B cell (primary cell): ENCODE measurements at regions not wholly inside any gene's neighbourhood (a gene's known extent, or its start where the extent isn't known, plus 50 kb on each side); places are given as distances from the start of the nearest gene placed in this dataset.

Source experiments
- ATAC-seq: fragments of 200-7000 bp; cut with Tn5 transposase; one replicate; pipeline ENCODE4 v1.10.0; 2021; ENCODE audit warnings: low read depth, mild to moderate bottlenecking, moderate number of reproducible peaks, moderate library complexity
- CTCF ChIA-PET: fragments of 350-600 bp; sonication (Branson Sonifier 250); formaldehyde crosslinking; loops from one replicate; lab custom pipeline; 2021; ENCODE audit warnings: antibody characterized with exemption, inconsistent platforms; lab: Charles Lee
- POLR2A ChIA-PET: fragments of 350-600 bp; sonication (Branson Sonifier 250); formaldehyde crosslinking; loops from one replicate; lab custom pipeline; 2021; ENCODE audit warnings: antibody characterized with exemption; lab: Charles Lee
- DNase-seq: peaks from one replicate; pipeline ENCODE4 v3.0.0; 2013
- H2AFZ ChIP-seq: 2 replicates; pipeline ENCODE4 v1.6.1; 2012; ENCODE audit warnings: mild to moderate bottlenecking, low read depth, low read length; ENCODE audit not compliant: insufficient read depth, poor library complexity, severe bottlenecking
- H3K27ac ChIP-seq, 2 donors: 1 replicate in 1 of 2; 2 replicates in 1 of 2; pipeline ENCODE4 v1.5.1; 2012 to 2013; ENCODE audit warnings: low read length in 2 of 2, mild to moderate bottlenecking in 2 of 2, moderate library complexity in 1 of 2
- H3K27me3 ChIP-seq, 4 experiments: fragments of 200-600 bp in 1 of 4; sonication (generic) in 1 of 4; replicated peaks in 1 of 4; 1 replicate in 2 of 4; 2 replicates in 2 of 4; pipeline versions ENCODE4 v1.6.1 to v1.7.0; 2013 to 2016; ENCODE audit warnings: low read length in 3 of 4, mild to moderate bottlenecking in 2 of 4, mixed read lengths in 1 of 4, moderate library complexity in 1 of 4; ENCODE audit not compliant: insufficient read depth in 4 of 4, control insufficient read depth in 3 of 4; ENCODE audit errors: control extremely low read depth in 1 of 4
- H3K36me3 ChIP-seq, 2 experiments: replicated peaks in 1 of 2; 1 replicate in 1 of 2; 2 replicates in 1 of 2; pipeline versions ENCODE4 v1.6.1 to v1.7.1; 2013; ENCODE audit warnings: low read length in 1 of 2; ENCODE audit not compliant: insufficient read depth in 2 of 2, control insufficient read depth in 1 of 2; ENCODE audit errors: control extremely low read depth in 1 of 2, extremely low read depth in 1 of 2
- H3K4me1 ChIP-seq, 2 donors: fragments of 200-600 bp in 1 of 2; sonication (generic) in 1 of 2; 1 replicate in 1 of 2; 2 replicates in 1 of 2; pipeline versions ENCODE4 v1.5.1 to v1.6.1; 2013 to 2017; ENCODE audit warnings: low read length in 2 of 2; ENCODE audit not compliant: control insufficient read depth in 2 of 2, insufficient read depth in 2 of 2
- H3K4me2 ChIP-seq: replicated peaks from 2 replicates; pipeline ENCODE3; 2012; ENCODE audit warnings: mild to moderate bottlenecking, low read depth, low read length; ENCODE audit not compliant: poor library complexity, severe bottlenecking
- H3K4me3 ChIP-seq, 5 experiments: fragments of 200-600 bp in 1 of 5; sonication (generic) in 1 of 5; 1 replicate in 3 of 5; 2 replicates in 2 of 5; pipeline versions ENCODE4 v1.5.1 to v1.7.0; 2011 to 2016; ENCODE audit warnings: low read length in 4 of 5, mild to moderate bottlenecking in 4 of 5, low read depth in 2 of 5, control low read depth in 1 of 5, moderate library complexity in 1 of 5; ENCODE audit not compliant: insufficient read depth in 1 of 5; ENCODE audit errors: control extremely low read depth in 1 of 5, extremely low read depth in 1 of 5
- H3K79me2 ChIP-seq: fragments of 200-600 bp; sonication (generic); one replicate; pipeline ENCODE4 v1.6.0; 2016; ENCODE audit warnings: low read length; ENCODE audit not compliant: control insufficient read depth, insufficient read depth
- H3K9ac ChIP-seq: fragments of 200-600 bp; sonication (generic); 2 replicates; pipeline ENCODE4 v1.6.1; 2017; ENCODE audit warnings: mild to moderate bottlenecking, low read length, moderate library complexity
- H3K9me3 ChIP-seq, 3 donors: one replicate each; pipeline versions ENCODE4 v1.6.1 to v1.7.1; 2013; ENCODE audit warnings: low read length in 2 of 3; ENCODE audit not compliant: control insufficient read depth in 2 of 3, insufficient read depth in 1 of 3; ENCODE audit errors: control extremely low read depth in 1 of 3
- H4K20me1 ChIP-seq: 2 replicates; pipeline ENCODE4 v1.6.0; 2012; ENCODE audit warnings: mild to moderate bottlenecking, low read length; ENCODE audit not compliant: insufficient read depth, control insufficient read depth, poor library complexity, severe bottlenecking
- H3K27ac Mint-ChIP-seq: one replicate; pipeline ENCODE4 v1.8.0; 2021; ENCODE audit warnings: mixed read lengths
- H3K27me3 Mint-ChIP-seq: one replicate; pipeline ENCODE4 v1.8.0; 2021; ENCODE audit warnings: mixed read lengths
- H3K4me1 Mint-ChIP-seq: one replicate; pipeline ENCODE4 v1.8.0; 2021; ENCODE audit warnings: mixed read lengths
- H3K4me3 Mint-ChIP-seq: one replicate; pipeline ENCODE4 v1.8.0; 2021; ENCODE audit warnings: mixed read lengths
- H3K9me3 Mint-ChIP-seq: one replicate; pipeline ENCODE4 v1.8.0; 2022; ENCODE audit warnings: mixed read lengths; ENCODE audit not compliant: insufficient read depth
- EZH2 ChIP-seq: IDR thresholded peaks from 2 replicates; pipeline ENCODE4 v1.6.1; 2012; ENCODE audit warnings: borderline replicate concordance, low read depth, mild to moderate bottlenecking, moderate library complexity, low read length; ENCODE audit not compliant: insufficient read depth, poor library complexity, severe bottlenecking
- WGBS: methylation state at CpG from one replicate; pipeline ENCODE4 v1.1.5; 2013; ENCODE audit warnings: missing lambda C conversion rate; ENCODE audit not compliant: insufficient coverage; 5-methylcytosine and 5-hydroxymethylcytosine counted together
- intact Hi-C: fragments of 100-400 bp; cut with micrococcal nuclease; formaldehyde crosslinking; loops from one replicate; pipeline ENCODE4 v1.10.0; 2022
- TF ChIP-seq, protein P1 (sequence below): fragments of 200-600 bp; IDR thresholded peaks from one replicate; pipeline ENCODE4 v1.8.0; 2022; ENCODE audit warnings: antibody characterized with exemption, mild to moderate bottlenecking

DNA sequence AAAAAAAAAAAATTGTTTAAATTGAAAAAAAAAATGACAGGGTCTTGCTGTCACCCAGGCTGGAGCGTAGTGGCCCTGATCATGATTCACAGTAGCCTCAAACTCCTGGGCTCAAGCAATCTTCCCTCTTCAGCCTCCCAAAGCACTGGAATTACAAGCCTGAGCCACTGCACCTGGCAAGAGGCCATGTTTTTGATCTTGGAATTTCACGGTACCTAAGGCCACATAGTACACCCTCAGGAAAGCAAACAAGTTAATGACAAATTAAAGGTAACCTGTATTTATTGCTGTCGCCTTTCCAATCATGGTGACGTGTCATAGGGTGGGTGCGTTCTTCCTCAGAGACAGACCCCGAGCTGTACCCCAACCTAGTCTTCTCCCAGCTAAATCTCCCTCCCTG lies 79.2 kb downstream of the LINC00237 start:
- Mint-ChIP-seq H3K4me3 (no peak overlapping the region), H3K27ac (no peak overlapping the region), H3K9me3 (no peaks in the 10 kb centered on the region), H3K4me1 (no peaks in the 10 kb centered on the region), H3K27me3 (peaks cover 23% of the 10 kb centered on the region)
- Histone ChIP-seq H3K9ac (no peak overlapping the region), H3K4me2 (no peak overlapping the region), H3K4me1 (no peaks in the 10 kb centered on the region), H2AFZ (no peak overlapping the region), H3K27me3 (no peaks in the 10 kb centered on the region), H3K27ac (no peak overlapping the region), H3K4me3 (no peak overlapping the region), H3K36me3 (no peaks in the 10 kb centered on the region), H4K20me1 (no peaks in the 10 kb centered on the region), H3K79me2 (no peaks in the 10 kb centered on the region), H3K9me3 (no peaks in the 10 kb centered on the region)
- TF ChIP-seq, protein P1, sequence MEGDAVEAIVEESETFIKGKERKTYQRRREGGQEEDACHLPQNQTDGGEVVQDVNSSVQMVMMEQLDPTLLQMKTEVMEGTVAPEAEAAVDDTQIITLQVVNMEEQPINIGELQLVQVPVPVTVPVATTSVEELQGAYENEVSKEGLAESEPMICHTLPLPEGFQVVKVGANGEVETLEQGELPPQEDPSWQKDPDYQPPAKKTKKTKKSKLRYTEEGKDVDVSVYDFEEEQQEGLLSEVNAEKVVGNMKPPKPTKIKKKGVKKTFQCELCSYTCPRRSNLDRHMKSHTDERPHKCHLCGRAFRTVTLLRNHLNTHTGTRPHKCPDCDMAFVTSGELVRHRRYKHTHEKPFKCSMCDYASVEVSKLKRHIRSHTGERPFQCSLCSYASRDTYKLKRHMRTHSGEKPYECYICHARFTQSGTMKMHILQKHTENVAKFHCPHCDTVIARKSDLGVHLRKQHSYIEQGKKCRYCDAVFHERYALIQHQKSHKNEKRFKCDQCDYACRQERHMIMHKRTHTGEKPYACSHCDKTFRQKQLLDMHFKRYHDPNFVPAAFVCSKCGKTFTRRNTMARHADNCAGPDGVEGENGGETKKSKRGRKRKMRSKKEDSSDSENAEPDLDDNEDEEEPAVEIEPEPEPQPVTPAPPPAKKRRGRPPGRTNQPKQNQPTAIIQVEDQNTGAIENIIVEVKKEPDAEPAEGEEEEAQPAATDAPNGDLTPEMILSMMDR: no peak
- TF ChIP-seq EZH2: no peak
- ChIA-PET POLR2A (no interaction called here), CTCF (no interaction called here)
- ATAC-seq: no peak
- WGBS: 93% methylated on average over 5 of the region's 6 CpGs
- no peak for DNase-seq
- intact Hi-C loops: no loop called here

DNA sequence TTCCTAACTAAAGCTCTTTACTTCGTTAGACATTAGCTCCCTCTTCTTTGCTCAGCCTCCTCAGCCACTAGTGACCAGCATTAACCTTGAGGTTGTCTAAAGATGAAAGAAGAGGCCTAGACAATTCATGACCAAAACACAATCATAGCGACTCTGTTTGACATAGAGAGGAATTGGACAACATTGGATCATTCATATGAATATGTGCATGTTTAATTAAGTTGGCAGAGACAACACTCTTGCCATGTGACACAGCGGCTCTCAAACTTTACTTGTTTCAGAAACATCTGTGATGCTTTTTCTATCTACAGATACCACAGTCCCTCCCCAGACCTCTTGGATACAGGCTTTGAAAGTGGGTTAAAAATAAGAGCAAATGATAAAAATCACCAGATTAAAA lies 81.7 kb downstream of the LINC00237 start:
- Histone ChIP-seq H3K4me3 (no peak overlapping the region), H2AFZ (no peak overlapping the region), H3K27ac (no peak overlapping the region), H3K79me2 (no peaks in the 10 kb centered on the region), H3K4me1 (no peaks in the 10 kb centered on the region), H4K20me1 (no peaks in the 10 kb centered on the region), H3K27me3 (peaks cover 0 to 17% (median 10%) of the 10 kb centered on the region in 4 experiments), H3K9ac (no peak overlapping the region), H3K36me3 (no peaks in the 10 kb centered on the region), H3K9me3 (no peaks in the 10 kb centered on the region), H3K4me2 (no peak overlapping the region)
- ChIA-PET CTCF (no interaction called here), POLR2A (no interaction called here)
- intact Hi-C loops: no loop called here
- no peak for TF ChIP-seq EZH2
- TF ChIP-seq, protein P1: no peak
- Mint-ChIP-seq H3K4me3 (no peak overlapping the region), H3K9me3 (no peaks in the 10 kb centered on the region), H3K27me3 (peaks cover 29% of the 10 kb centered on the region), H3K27ac (no peak overlapping the region), H3K4me1 (no peaks in the 10 kb centered on the region)
- DNase-seq (no peak), ATAC-seq (no peak)
- no CpG with 5 or more reads among the region's 3 CpGs for WGBS
